RWPE2 (cell line): ENCODE measurements at regions not wholly inside any gene's neighbourhood (a gene's known extent, or its start where the extent isn't known, plus 50 kb on each side); places are given as distances from the start of the nearest gene placed in this dataset.

Experiments
- ATAC-seq: fragments of 200-7000 bp; cut with Tn5 transposase; 3 replicates; pipeline ENCODE4 v1.9.1; 2021; ENCODE audit warnings: low read depth
- DNase-seq: peaks from one replicate; pipeline ENCODE4 v3.0.0-alpha.2; 2020; ENCODE audit warnings: low spot score
- H3K27ac ChIP-seq: fragments of 450-650 bp; 2 replicates; pipeline ENCODE4 v1.5.1; 2017; ENCODE audit warnings: mild to moderate bottlenecking; ENCODE audit not compliant: poor library complexity, severe bottlenecking
- H3K27me3 ChIP-seq: fragments of 250-450 bp; sonication (Bioruptor Pico); 2 replicates; pipeline ENCODE4 v1.5.1; 2021; ENCODE audit warnings: mild to moderate bottlenecking, moderate library complexity; ENCODE audit not compliant: insufficient read depth, poor library complexity, severe bottlenecking
- H3K36me3 ChIP-seq: fragments of 250-450 bp; sonication (Bioruptor Pico); 2 replicates; pipeline ENCODE4 v1.5.1; 2020; ENCODE audit warnings: low read depth, mild to moderate bottlenecking, moderate library complexity
- H3K4me1 ChIP-seq: fragments of 250-450 bp; sonication (Bioruptor Pico); 2 replicates; pipeline ENCODE4 v1.5.1; 2021; ENCODE audit warnings: mild to moderate bottlenecking, moderate library complexity; ENCODE audit not compliant: insufficient read depth, poor library complexity, severe bottlenecking
- H3K4me3 ChIP-seq: fragments of 250-450 bp; sonication (Bioruptor Pico); 2 replicates; pipeline ENCODE4 v1.5.1; 2021; ENCODE audit warnings: mild to moderate bottlenecking, moderate library complexity; ENCODE audit not compliant: severe bottlenecking
- H3K9me3 ChIP-seq: fragments of 250-450 bp; sonication (Bioruptor Pico); 2 replicates; pipeline ENCODE4 v1.5.1; 2021; ENCODE audit warnings: mild to moderate bottlenecking, moderate library complexity; ENCODE audit not compliant: severe bottlenecking
- TF ChIP-seq, protein P1 (sequence below): fragments of 450-650 bp; IDR thresholded peaks from one replicate; pipeline ENCODE4 v1.5.1; 2017; ENCODE audit warnings: mild to moderate bottlenecking, moderate library complexity; ENCODE audit not compliant: poor library complexity, severe bottlenecking

DNA sequence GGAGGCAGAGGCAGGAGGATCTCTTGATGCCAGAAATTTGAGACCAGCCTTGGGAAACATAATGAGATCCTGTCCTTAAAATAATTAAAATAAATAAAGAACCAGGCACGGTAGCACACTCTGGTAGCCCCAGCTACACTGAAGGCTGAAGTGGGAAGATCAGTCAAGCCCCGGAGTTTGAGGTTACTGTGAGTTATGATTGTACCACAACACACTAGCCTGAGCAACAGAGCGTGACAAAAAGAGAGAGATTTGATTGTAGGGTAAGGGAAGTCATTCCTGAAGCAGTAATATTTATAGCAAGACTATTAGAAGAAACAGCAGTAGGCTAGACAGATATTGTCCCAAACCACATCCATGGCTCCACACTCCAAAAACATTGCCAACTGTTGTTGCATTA is 1408.4 kb upstream of the TENM4 start:
- DNase-seq (no peak), ATAC-seq (no peak)
- Histone ChIP-seq H3K4me3 (no peak overlapping the region), H3K27ac (no peak overlapping the region), H3K36me3 (no peaks in the 10 kb centered on the region), H3K4me1 (no peaks in the 10 kb centered on the region), H3K27me3 (no peaks in the 10 kb centered on the region), H3K9me3 (no peaks in the 10 kb centered on the region)
- TF ChIP-seq, protein P1, sequence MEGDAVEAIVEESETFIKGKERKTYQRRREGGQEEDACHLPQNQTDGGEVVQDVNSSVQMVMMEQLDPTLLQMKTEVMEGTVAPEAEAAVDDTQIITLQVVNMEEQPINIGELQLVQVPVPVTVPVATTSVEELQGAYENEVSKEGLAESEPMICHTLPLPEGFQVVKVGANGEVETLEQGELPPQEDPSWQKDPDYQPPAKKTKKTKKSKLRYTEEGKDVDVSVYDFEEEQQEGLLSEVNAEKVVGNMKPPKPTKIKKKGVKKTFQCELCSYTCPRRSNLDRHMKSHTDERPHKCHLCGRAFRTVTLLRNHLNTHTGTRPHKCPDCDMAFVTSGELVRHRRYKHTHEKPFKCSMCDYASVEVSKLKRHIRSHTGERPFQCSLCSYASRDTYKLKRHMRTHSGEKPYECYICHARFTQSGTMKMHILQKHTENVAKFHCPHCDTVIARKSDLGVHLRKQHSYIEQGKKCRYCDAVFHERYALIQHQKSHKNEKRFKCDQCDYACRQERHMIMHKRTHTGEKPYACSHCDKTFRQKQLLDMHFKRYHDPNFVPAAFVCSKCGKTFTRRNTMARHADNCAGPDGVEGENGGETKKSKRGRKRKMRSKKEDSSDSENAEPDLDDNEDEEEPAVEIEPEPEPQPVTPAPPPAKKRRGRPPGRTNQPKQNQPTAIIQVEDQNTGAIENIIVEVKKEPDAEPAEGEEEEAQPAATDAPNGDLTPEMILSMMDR, result no peak

DNA sequence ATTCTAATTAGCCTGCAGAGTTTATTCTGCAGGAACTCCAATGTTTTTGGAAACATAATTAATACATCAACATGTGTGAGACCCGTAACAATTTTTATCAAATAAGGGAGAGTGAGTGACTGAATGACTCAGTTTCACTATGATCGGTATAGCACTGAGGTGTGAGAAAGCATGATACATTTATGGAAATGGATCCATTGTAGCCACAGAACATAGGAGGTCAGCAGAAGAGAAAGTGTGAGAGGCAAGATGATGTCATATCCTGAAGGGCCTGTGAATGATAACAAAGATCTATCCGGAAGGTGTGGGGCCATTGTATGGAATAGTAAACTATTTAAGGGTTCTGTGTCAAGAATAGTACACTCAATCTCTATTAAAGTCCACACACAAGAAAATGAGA is 1406.1 kb upstream of the TENM4 start:
- ATAC-seq, result no peak
- Histone ChIP-seq H3K4me1 (no peaks in the 10 kb centered on the region), H3K27ac (no peak overlapping the region), H3K4me3 (no peak overlapping the region), H3K9me3 (no peaks in the 10 kb centered on the region), H3K27me3 (no peaks in the 10 kb centered on the region), H3K36me3 (no peaks in the 10 kb centered on the region)
- TF ChIP-seq, protein P1, result no peak
- DNase-seq, result no peak

DNA sequence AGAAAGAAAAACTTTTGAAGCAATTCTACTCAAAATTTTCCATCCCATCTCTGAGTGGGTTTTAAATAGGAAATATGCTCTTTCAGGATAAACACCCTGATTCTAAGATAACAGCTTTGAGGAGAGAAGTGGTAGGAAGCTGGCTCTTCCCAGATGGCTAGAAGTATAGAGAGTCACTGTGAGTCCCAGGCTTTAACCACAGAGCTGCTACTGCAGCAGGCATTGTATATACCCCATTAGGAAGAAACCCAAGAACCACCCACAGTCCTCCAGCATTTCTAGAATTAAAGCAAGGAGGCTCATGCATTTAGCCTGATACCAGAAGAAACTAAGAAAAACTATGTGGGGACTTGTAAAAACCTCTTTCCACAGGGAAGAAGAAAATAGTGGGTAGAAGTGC is 1405.6 kb upstream of the TENM4 start:
- TF ChIP-seq, protein P1, result no peak
- H3K36me3 ChIP-seq, result no peaks in the 10 kb centered on the region

DNA sequence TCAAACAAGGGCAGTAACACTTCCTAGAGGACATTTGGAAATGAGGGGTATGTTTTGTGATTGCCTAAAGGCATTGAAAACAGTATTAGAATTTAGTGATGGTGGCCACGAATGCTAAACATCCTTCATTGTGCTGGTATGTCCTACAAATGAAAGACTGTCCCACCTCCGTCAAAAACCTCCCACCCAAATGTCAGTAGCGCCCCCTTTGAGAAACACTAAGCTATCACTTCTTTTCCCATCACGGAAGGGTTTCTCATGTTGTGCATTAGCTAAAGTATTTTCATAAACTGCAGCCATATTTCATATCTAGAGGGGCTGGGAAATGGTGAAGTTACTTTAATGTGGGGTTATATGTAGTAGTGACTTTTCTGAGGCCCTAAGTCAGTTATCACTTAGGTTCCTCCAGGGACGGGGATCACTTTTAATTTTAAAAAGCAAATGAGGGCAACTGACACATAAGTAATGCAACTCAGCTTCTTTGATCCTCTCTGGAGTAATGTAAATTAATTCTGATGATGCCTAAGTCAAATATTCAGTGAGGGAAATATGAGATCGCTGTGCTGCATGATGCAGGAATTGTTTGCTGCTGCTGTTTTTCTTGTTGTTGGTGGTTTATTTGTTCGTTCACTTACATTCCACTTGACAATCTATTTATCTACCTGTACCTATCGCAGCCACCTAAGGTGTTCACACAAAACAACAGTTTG is 1403.4 kb upstream of the TENM4 start:
- Histone ChIP-seq H3K4me1 (no peaks in the 10 kb centered on the region), H3K4me3 (no peak overlapping the region), H3K9me3 (no peaks in the 10 kb centered on the region), H3K27ac (no peak overlapping the region), H3K27me3 (no peaks in the 10 kb centered on the region), H3K36me3 (no peaks in the 10 kb centered on the region)
- TF ChIP-seq, protein P1, result no peak
- ATAC-seq, result no peak
- DNase-seq, result no peak

More for the DNA sequence above, 1405.6 kb upstream of the TENM4 start:
- ATAC-seq (no peak), DNase-seq (no peak)
- Histone ChIP-seq H3K27me3 (no peaks in the 10 kb centered on the region), H3K27ac (no peak overlapping the region), H3K4me1 (no peaks in the 10 kb centered on the region), H3K4me3 (no peak overlapping the region), H3K9me3 (no peaks in the 10 kb centered on the region)

DNA sequence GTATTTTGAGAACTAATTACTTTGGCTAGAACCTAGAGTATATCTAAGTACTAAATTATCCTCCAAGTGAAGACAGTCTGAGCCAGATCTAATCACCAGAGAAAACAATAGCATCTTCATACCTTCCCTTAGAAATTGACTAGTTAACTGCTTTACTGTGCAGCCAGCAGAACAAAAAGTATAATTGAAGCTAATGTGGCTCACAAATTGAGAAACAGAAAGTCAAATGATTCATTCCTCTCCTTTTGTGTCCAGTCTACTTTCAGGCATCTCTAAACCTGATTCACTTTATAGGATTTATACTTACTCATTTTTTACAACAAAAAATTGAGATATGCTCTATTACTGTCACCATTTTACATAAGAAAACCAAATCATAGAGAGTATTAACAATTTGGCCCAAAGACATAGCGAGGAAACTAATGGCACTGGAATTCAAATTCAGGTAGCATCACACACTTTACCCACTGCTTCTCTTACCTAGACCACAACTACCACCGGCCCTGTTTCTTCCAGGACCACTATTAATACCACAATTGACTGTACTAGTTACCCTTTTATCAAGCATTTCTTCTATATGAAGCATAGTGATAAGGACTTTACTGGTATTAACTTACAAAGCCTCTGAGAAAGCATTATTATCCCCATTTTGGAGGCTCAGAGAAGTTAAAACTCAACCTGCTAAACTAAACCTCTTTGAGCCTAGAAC is 1402.6 kb upstream of the TENM4 start:
- Histone ChIP-seq H3K36me3 (no peaks in the 10 kb centered on the region), H3K27me3 (no peaks in the 10 kb centered on the region), H3K4me3 (no peak overlapping the region), H3K4me1 (no peaks in the 10 kb centered on the region), H3K27ac (no peak overlapping the region), H3K9me3 (no peaks in the 10 kb centered on the region)
- TF ChIP-seq, protein P1, result no peak
- 0 out of 3 replicates have a peak, but pooled peaks have one; percentile 17 for ATAC-seq
- DNase-seq, result no peak
